HCT116 (cell line): ENCODE measurements at regions not wholly inside any gene's neighbourhood (a gene's known extent, or its start where the extent isn't known, plus 50 kb on each side); places are given as distances from the start of the nearest gene placed in this dataset.

Experiments used
- ATAC-seq: fragments of 200-7000 bp; cut with Tn5 transposase; 2 replicates; pipeline ENCODE4 v1.9.1; 2020; ENCODE audit warnings: mild to moderate bottlenecking, moderate library complexity
- BruUV-seq: library from RNA; stranded (reverse); fragments of 400-500 nt; replicated peaks from 2 replicates; lab custom pipeline; 2021; lab: Mats Ljungman, UMichigan
- CTCF ChIA-PET: fragments of 300-600 bp; sonication (Branson Sonifier 250); formaldehyde crosslinking; loops from one replicate; lab custom pipeline; 2021; ENCODE audit warnings: antibody characterized with exemption; lab: Charles Lee
- POLR2A ChIA-PET: fragments of 300-600, 350-600 bp; sonication (Branson Sonifier 250); formaldehyde crosslinking; loops from one replicate; lab custom pipeline; 2021; ENCODE audit warnings: antibody characterized with exemption; lab: Charles Lee
- RAD21 ChIA-PET, 2 experiments: fragments of 300-600 bp; sonication (Branson Sonifier 250); formaldehyde crosslinking; loops; one replicate each; lab custom pipeline; 2023; ENCODE audit warnings: low total read pairs in 2 of 2; ENCODE audit not compliant: uncharacterized antibody in 2 of 2, unreplicated experiment in 2 of 2, low non-redundant PET in 1 of 2; lab: Charles Lee
- DNase-seq: peaks from one replicate; pipeline ENCODE4 v3.0.0-alpha.2; 2010; ENCODE audit warnings: low read depth, low spot score
- H2AFZ ChIP-seq: fragments of 200-600 bp; shearing (Covaris generic), sonication (generic); 2 replicates; pipeline ENCODE4 v1.6.1; 2017; ENCODE audit warnings: low read depth, mixed run types, mixed read lengths, antibody characterized with exemption, low read length; ENCODE audit not compliant: poor library complexity, severe bottlenecking
- H3K27ac ChIP-seq: 2 replicates; pipeline ENCODE4 v1.5.1; 2012; ENCODE audit warnings: low read depth, low read length
- H3K27me3 ChIP-seq: fragments of 200-600 bp; sonication (generic); 2 replicates; pipeline ENCODE4 v1.6.1; 2016; ENCODE audit warnings: mixed run types, low read length, mixed read lengths; ENCODE audit not compliant: insufficient read depth
- H3K36me3 ChIP-seq, 2 experiments: fragments of 200-500 bp in 1 of 2; fragments of 200-600 bp in 1 of 2; sonication (Bioruptor generic) in 1 of 2; sonication (generic) in 1 of 2; 2 replicates each; pipeline versions ENCODE4 v1.5.1 to v1.6.1; 2014 to 2016; ENCODE audit warnings: low read length in 2 of 2, inconsistent platforms in 1 of 2, mixed read lengths in 1 of 2, mixed run types in 1 of 2; ENCODE audit not compliant: insufficient read depth in 2 of 2, control insufficient read depth in 1 of 2
- H3K4me1 ChIP-seq, 2 experiments: fragments of 200-600 bp in 1 of 2; sonication (generic) in 1 of 2; 2 replicates each; pipeline versions ENCODE4 v1.5.1 to v1.6.1; 2012 to 2017; ENCODE audit warnings: low read length in 2 of 2, inconsistent platforms in 1 of 2, mild to moderate bottlenecking in 1 of 2, mixed read lengths in 1 of 2, mixed run types in 1 of 2, moderate library complexity in 1 of 2; ENCODE audit not compliant: insufficient read depth in 2 of 2, control insufficient read depth in 1 of 2
- H3K4me2 ChIP-seq: fragments of 200-600 bp; sonication (generic); 2 replicates; pipeline ENCODE4 v1.6.1; 2017; ENCODE audit warnings: mixed run types, low read length, mixed read lengths
- H3K4me3 ChIP-seq, 2 experiments: fragments of 200-600 bp in 1 of 2; sonication (generic) in 1 of 2; replicated peaks in 1 of 2; 2 replicates each; pipeline ENCODE4 v1.5.1; 2011 to 2016; ENCODE audit warnings: low read length in 2 of 2, control low read depth in 1 of 2, low read depth in 1 of 2, mild to moderate bottlenecking in 1 of 2, mixed read lengths in 1 of 2, mixed run types in 1 of 2
- H3K79me2 ChIP-seq: fragments of 200-600 bp; sonication (generic); 2 replicates; pipeline ENCODE4 v1.6.1; 2017; ENCODE audit warnings: mild to moderate bottlenecking, mixed run types, low read length, moderate library complexity, mixed read lengths; ENCODE audit not compliant: insufficient read depth
- H3K9ac ChIP-seq: fragments of 200-600 bp; sonication (generic); 2 replicates; pipeline ENCODE4 v1.6.1; 2016; ENCODE audit warnings: low read length, mixed read lengths
- H3K9me2 ChIP-seq: fragments of 200-600 bp; sonication (generic), shearing (Covaris generic); 2 replicates; pipeline ENCODE4 v1.6.1; 2017; ENCODE audit warnings: mixed run types, mild to moderate bottlenecking, moderate library complexity; ENCODE audit not compliant: insufficient read depth
- H3K9me3 ChIP-seq, 2 experiments: fragments of 200-500 bp in 1 of 2; fragments of 200-600 bp in 1 of 2; sonication (Bioruptor generic) in 1 of 2; sonication (generic) in 1 of 2; 2 replicates each; pipeline ENCODE4 v1.6.1; 2014 to 2017; ENCODE audit warnings: low read length in 2 of 2, mixed read lengths in 2 of 2, inconsistent platforms in 1 of 2, low read depth in 1 of 2, mild to moderate bottlenecking in 1 of 2, mixed run types in 1 of 2, moderate library complexity in 1 of 2; ENCODE audit not compliant: control insufficient read depth in 1 of 2, insufficient read depth in 1 of 2
- H4K20me1 ChIP-seq: fragments of 200-600 bp; sonication (generic), shearing (Covaris generic); 2 replicates; pipeline ENCODE4 v1.6.1; 2017; ENCODE audit warnings: mixed run types, mild to moderate bottlenecking, moderate library complexity; ENCODE audit not compliant: insufficient read depth
- CTCF ChIP-seq, 3 experiments: fragments of 200-600 bp in 1 of 3; sonication (generic) in 1 of 3; IDR thresholded peaks in 2 of 3; conservative IDR thresholded peaks in 1 of 3; 2 replicates each; pipeline ENCODE4 v1.5.1; 2012 to 2017; ENCODE audit warnings: low read depth in 2 of 3, low read length in 2 of 3, antibody characterized with exemption in 1 of 3, borderline replicate concordance in 1 of 3, control low read depth in 1 of 3, mild to moderate bottlenecking in 1 of 3, mixed read lengths in 1 of 3, mixed run types in 1 of 3, moderate library complexity in 1 of 3; ENCODE audit not compliant: insufficient read depth in 1 of 3
- POLR2AphosphoS5 ChIP-seq: IDR thresholded peaks from 2 replicates; pipeline ENCODE4 v1.6.1; 2011; ENCODE audit warnings: mild to moderate bottlenecking, low read depth, low read length, moderate library complexity
- RAD21 ChIP-seq: IDR thresholded peaks from 2 replicates; pipeline ENCODE4 v1.6.1; 2012; ENCODE audit warnings: low read depth, mild to moderate bottlenecking
- SIN3A ChIP-seq: IDR thresholded peaks from 2 replicates; pipeline ENCODE4 v1.6.1; 2012; ENCODE audit warnings: low read depth
- SP1 ChIP-seq: IDR thresholded peaks from 2 replicates; pipeline ENCODE4 v1.6.1; 2012; ENCODE audit warnings: low read depth
- intact Hi-C: fragments of 100-400 bp; cut with micrococcal nuclease; formaldehyde crosslinking; loops from 2 replicates; pipeline ENCODE4 v1.10.0; 2022

GRCh38 chr7:155401884-155402283 lies 56.0 kb upstream of the EN2 start:
- Histone ChIP-seq H3K9me2 (no peaks in the 10 kb centered on the region), H3K9me3 (no peaks in the 10 kb centered on the region), H3K4me1 (peaks cover 4 to 7% of the 10 kb centered on the region in 2 experiments), H3K9ac (no peak overlapping the region), H3K36me3 (no peaks in the 10 kb centered on the region), H3K27ac (no peak overlapping the region), H2AFZ (no peak overlapping the region), H3K4me2 (no peak overlapping the region), H3K79me2 (no peaks in the 10 kb centered on the region), H3K4me3 (no peak overlapping the region), H4K20me1 (no peaks in the 10 kb centered on the region), H3K27me3 (no peaks in the 10 kb centered on the region)
- DNase-seq: no peak
- RAD21 ChIA-PET: no interaction called here
- BruUV-seq: no TSS peak
- TF ChIP-seq SIN3A (no peak), RAD21 (no peak), CTCF (IDR thresholded peaks at IDR 0.05 in 2 of 3, conservative IDR thresholded peaks at IDR 0.05 in 1 of 3; ENCODE audit: borderline replicate concordance in 1 of 3, insufficient read depth in 1 of 3, low read depth in 2 of 3, low read length in 2 of 3) (no peak), POLR2AphosphoS5 (no peak)
- CTCF ChIA-PET: interaction anchor here (2.0 kb wide), 1 partner anchor 22 kb away, joined by 6 read pairs; no protein-coding TSS in a partner anchor
- POLR2A ChIA-PET: no interaction called here
- intact Hi-C loops: no loop called here
- ATAC-seq: no peak

DNA sequence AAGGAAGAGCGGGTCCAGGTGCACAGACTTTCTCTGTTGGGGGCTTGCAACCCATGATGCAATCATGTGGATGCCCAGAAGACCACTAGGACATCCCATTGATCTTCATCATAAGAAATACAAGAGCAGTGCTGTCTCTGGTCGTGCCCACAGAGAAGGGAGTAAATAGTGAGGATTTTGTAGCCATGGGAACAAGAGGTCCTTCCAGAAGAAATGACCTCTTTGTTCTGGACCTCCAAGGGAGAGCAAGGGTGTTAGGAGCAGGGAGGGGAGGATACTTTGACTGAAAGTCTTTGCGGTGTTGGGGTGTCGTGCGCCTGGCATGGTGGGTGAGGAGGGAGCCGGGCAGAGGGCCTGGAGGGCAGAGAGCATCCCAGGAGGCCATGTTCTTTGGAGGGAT lies 55.0 kb upstream of the EN2 start:
- H3K4me1 ChIP-seq: peaks cover 4 to 7% of the 10 kb centered on the region in 2 experiments
- no peak overlapping the region for H3K27ac ChIP-seq
- no peaks in the 10 kb centered on the region for H3K36me3 ChIP-seq
- DNase-seq: no peak
- POLR2A ChIA-PET: no interaction called here
- CTCF ChIA-PET: no interaction called here
- no peaks in the 10 kb centered on the region for H3K9me3 ChIP-seq
- H3K4me2 ChIP-seq: no peak overlapping the region
- no peak overlapping the region for H2AFZ ChIP-seq
- no peak overlapping the region for H3K9ac ChIP-seq
- no TSS peak for BruUV-seq
- RAD21 ChIA-PET: no interaction called here
- H3K79me2 ChIP-seq: no peaks in the 10 kb centered on the region
- ATAC-seq: no peak
- H3K4me3 ChIP-seq: no peak overlapping the region
- no peaks in the 10 kb centered on the region for H4K20me1 ChIP-seq
- no peaks in the 10 kb centered on the region for H3K9me2 ChIP-seq
- intact Hi-C loops: no loop called here
- no peaks in the 10 kb centered on the region for H3K27me3 ChIP-seq
- no peak for TF ChIP-seq SP1
- TF ChIP-seq, all 23 proteins: peak for 0
